ENCODE measurements at regions not wholly inside any gene's neighbourhood (a gene's known extent, or its start where the extent isn't known, plus 50 kb on each side); places are given as distances from the start of the nearest gene placed in this dataset.
"Not testable (repeated sequence)": the region's sequence is repeated elsewhere in the genome, so short reads cannot be mapped to it uniquely, and the experiment has no call there.

DNA sequence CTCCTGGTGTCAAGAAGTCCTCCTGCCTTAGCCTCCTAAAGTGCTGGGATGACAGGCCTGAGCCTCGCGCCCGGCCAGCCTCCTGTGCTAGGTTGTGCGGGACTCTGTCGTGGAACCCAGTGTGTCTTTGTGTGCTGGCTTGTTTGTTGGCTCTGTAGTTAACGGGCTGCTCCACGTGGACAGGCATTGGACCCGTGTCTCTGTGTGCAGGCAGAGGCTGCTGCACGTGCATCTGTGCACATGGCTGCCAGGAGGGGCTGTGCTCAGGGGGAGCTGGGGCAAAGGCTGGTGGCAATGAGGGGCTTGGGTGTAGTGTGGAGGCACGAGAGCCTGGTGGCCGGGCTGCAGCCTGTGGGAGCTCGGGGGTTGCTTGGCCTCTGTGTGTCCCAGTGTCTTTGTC is 121.3 kb upstream of the ALDH3B2 start:
- no peak overlapping the region for H3K27ac ChIP-seq (ENCODE audit: low read depth in 2 of 2, low read length in 2 of 2)
- H3K27me3 ChIP-seq (ENCODE audit: control insufficient read depth in 2 of 2, insufficient read depth in 2 of 2, low read length in 2 of 2) = no peaks in the 10 kb centered on the region
- H3K4me3 ChIP-seq (ENCODE audit: low read length in 2 of 2) = no peak overlapping the region
- H3K9ac ChIP-seq (ENCODE audit: low read depth in 1 of 2, low read length in 2 of 2) = no peak overlapping the region
- no peaks in the 10 kb centered on the region for H3K36me3 ChIP-seq (ENCODE audit: control insufficient read depth in 2 of 2, insufficient read depth in 2 of 2, low read length in 2 of 2)
- no peaks in the 10 kb centered on the region for H3K9me3 ChIP-seq (ENCODE audit: control insufficient read depth in 2 of 2, low read length in 2 of 2)
- no peaks in the 10 kb centered on the region for H3K4me1 ChIP-seq (ENCODE audit: control insufficient read depth in 2 of 2, insufficient read depth in 2 of 2, low read length in 2 of 2)

GRCh38 chr11:67793750-67794149 is 119.3 kb upstream of the ALDH3B2 start:
- H3K36me3 ChIP-seq (ENCODE audit: control insufficient read depth in 2 of 2, insufficient read depth in 2 of 2, low read length in 2 of 2); H3K27me3 ChIP-seq (ENCODE audit: control insufficient read depth in 2 of 2, insufficient read depth in 2 of 2, low read length in 2 of 2); H3K27ac ChIP-seq (ENCODE audit: low read depth in 2 of 2, low read length in 2 of 2); H3K4me1 ChIP-seq (ENCODE audit: control insufficient read depth in 2 of 2, insufficient read depth in 2 of 2, low read length in 2 of 2); H3K9ac ChIP-seq (ENCODE audit: low read depth in 1 of 2, low read length in 2 of 2); H3K9me3 ChIP-seq (ENCODE audit: control insufficient read depth in 2 of 2, low read length in 2 of 2); H3K4me3 ChIP-seq (ENCODE audit: low read length in 2 of 2): not testable (repeated sequence)

DNA sequence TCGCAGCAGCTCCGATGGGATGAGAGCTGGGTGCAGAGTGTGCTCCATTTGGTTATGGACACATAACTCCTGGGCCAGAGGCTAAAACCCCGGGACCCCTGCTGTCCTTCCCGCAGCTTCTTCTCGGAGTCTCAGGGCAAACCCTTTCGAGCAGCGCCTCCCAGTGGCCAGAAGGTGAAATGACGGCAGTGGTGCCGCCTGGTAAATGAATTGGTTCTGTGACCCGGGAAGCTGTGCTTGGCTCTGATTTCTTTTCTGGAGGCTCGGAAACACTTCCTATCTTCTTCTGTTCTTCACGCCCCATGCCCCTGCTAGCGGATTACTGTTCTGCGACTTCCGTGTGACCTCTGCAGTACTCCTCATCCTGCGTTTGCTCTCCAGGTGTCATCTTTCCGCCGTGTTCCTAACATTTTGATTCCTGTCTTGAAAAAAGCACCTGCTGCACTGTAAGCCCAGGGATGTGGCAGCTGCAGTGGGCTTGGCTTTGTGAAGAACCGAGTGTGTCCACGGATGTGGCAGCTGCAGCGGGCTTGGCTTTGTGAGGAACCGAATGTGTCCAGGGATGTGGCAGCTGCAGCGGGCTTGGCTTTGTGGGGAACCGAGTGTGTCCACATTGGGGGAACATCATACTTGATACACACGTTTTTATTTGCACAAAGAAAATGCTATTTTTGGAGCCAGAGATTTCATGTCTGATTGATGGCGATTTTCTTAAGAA is 118.0 kb upstream of the ALDH3B2 start:
- H3K36me3 ChIP-seq (ENCODE audit: control insufficient read depth in 2 of 2, insufficient read depth in 2 of 2, low read length in 2 of 2); H3K4me1 ChIP-seq (ENCODE audit: control insufficient read depth in 2 of 2, insufficient read depth in 2 of 2, low read length in 2 of 2); H3K27ac ChIP-seq (ENCODE audit: low read depth in 2 of 2, low read length in 2 of 2); H3K27me3 ChIP-seq (ENCODE audit: control insufficient read depth in 2 of 2, insufficient read depth in 2 of 2, low read length in 2 of 2); H3K4me3 ChIP-seq (ENCODE audit: low read length in 2 of 2); H3K9me3 ChIP-seq (ENCODE audit: control insufficient read depth in 2 of 2, low read length in 2 of 2); H3K9ac ChIP-seq (ENCODE audit: low read depth in 1 of 2, low read length in 2 of 2): not testable (repeated sequence)

- not testable (repeated sequence) for H3K4me1 ChIP-seq (ENCODE audit: control insufficient read depth in 2 of 2, insufficient read depth in 2 of 2, low read length in 2 of 2); H3K36me3 ChIP-seq (ENCODE audit: control insufficient read depth in 2 of 2, insufficient read depth in 2 of 2, low read length in 2 of 2); H3K27me3 ChIP-seq (ENCODE audit: control insufficient read depth in 2 of 2, insufficient read depth in 2 of 2, low read length in 2 of 2); H3K9ac ChIP-seq (ENCODE audit: low read depth in 1 of 2, low read length in 2 of 2); H3K4me3 ChIP-seq (ENCODE audit: low read length in 2 of 2); H3K9me3 ChIP-seq (ENCODE audit: control insufficient read depth in 2 of 2, low read length in 2 of 2); H3K27ac ChIP-seq (ENCODE audit: low read depth in 2 of 2, low read length in 2 of 2)
Measured at GRCh38 chr11:67791598-67792170, 117.3 kb upstream of the ALDH3B2 start.

GRCh38 chr11:67788341-67788695 is 113.9 kb upstream of the ALDH3B2 start:
- Histone ChIP-seq H3K9ac (ENCODE audit: low read depth in 1 of 2, low read length in 2 of 2) (peak overlapping the region in 1 of 2 donors; percentile 33), H3K27ac (ENCODE audit: low read depth in 2 of 2, low read length in 2 of 2) (peak overlapping the region; percentile 16 to 68)
- not testable (repeated sequence) for H3K9me3 ChIP-seq (ENCODE audit: control insufficient read depth in 2 of 2, low read length in 2 of 2); H3K36me3 ChIP-seq (ENCODE audit: control insufficient read depth in 2 of 2, insufficient read depth in 2 of 2, low read length in 2 of 2); H3K4me1 ChIP-seq (ENCODE audit: control insufficient read depth in 2 of 2, insufficient read depth in 2 of 2, low read length in 2 of 2); H3K4me3 ChIP-seq (ENCODE audit: low read length in 2 of 2); H3K27me3 ChIP-seq (ENCODE audit: control insufficient read depth in 2 of 2, insufficient read depth in 2 of 2, low read length in 2 of 2)

- not testable (repeated sequence) for H3K4me1 ChIP-seq (ENCODE audit: control insufficient read depth in 2 of 2, insufficient read depth in 2 of 2, low read length in 2 of 2); H3K4me3 ChIP-seq (ENCODE audit: low read length in 2 of 2); H3K36me3 ChIP-seq (ENCODE audit: control insufficient read depth in 2 of 2, insufficient read depth in 2 of 2, low read length in 2 of 2); H3K9me3 ChIP-seq (ENCODE audit: control insufficient read depth in 2 of 2, low read length in 2 of 2); H3K27me3 ChIP-seq (ENCODE audit: control insufficient read depth in 2 of 2, insufficient read depth in 2 of 2, low read length in 2 of 2)
- H3K27ac ChIP-seq (ENCODE audit: low read depth in 2 of 2, low read length in 2 of 2) = peak overlapping the region; percentile 16 to 68
- H3K9ac ChIP-seq (ENCODE audit: low read depth in 1 of 2, low read length in 2 of 2) = peak overlapping the region in 1 of 2 donors; percentile 33
Measured at GRCh38 chr11:67787681-67788340, 113.4 kb upstream of the ALDH3B2 start.

DNA sequence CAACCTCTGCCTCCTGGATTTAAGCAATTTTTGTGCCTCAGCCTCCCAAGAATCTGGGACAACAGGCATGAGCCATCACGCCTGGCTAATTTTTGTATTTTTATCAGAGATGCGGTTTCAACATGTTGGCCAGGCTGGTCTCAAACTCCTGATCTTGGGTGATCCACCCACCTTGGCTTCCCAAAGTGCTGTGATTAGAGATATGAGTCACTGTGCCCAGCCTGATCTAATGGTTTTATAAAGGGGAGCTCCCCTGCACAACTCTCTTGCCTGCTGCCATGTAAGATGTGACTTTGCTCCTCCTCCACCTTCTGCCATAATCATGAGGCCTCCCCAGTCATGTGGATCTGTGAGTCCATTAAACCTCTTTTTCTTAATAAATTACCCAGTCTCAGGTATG is 107.5 kb upstream of the ALDH3B2 start:
- not testable (repeated sequence) for H3K27me3 ChIP-seq (ENCODE audit: control insufficient read depth in 2 of 2, insufficient read depth in 2 of 2, low read length in 2 of 2); H3K27ac ChIP-seq (ENCODE audit: low read depth in 2 of 2, low read length in 2 of 2); H3K36me3 ChIP-seq (ENCODE audit: control insufficient read depth in 2 of 2, insufficient read depth in 2 of 2, low read length in 2 of 2); H3K9ac ChIP-seq (ENCODE audit: low read depth in 1 of 2, low read length in 2 of 2); H3K4me1 ChIP-seq (ENCODE audit: control insufficient read depth in 2 of 2, insufficient read depth in 2 of 2, low read length in 2 of 2); H3K9me3 ChIP-seq (ENCODE audit: control insufficient read depth in 2 of 2, low read length in 2 of 2); H3K4me3 ChIP-seq (ENCODE audit: low read length in 2 of 2)

- H3K4me1 ChIP-seq (ENCODE audit: control insufficient read depth in 2 of 2, insufficient read depth in 2 of 2, low read length in 2 of 2); H3K9me3 ChIP-seq (ENCODE audit: control insufficient read depth in 2 of 2, low read length in 2 of 2); H3K27me3 ChIP-seq (ENCODE audit: control insufficient read depth in 2 of 2, insufficient read depth in 2 of 2, low read length in 2 of 2): not testable (repeated sequence)
Measured at GRCh38 chr11:67781506-67781905, 107.1 kb upstream of the ALDH3B2 start.

DNA sequence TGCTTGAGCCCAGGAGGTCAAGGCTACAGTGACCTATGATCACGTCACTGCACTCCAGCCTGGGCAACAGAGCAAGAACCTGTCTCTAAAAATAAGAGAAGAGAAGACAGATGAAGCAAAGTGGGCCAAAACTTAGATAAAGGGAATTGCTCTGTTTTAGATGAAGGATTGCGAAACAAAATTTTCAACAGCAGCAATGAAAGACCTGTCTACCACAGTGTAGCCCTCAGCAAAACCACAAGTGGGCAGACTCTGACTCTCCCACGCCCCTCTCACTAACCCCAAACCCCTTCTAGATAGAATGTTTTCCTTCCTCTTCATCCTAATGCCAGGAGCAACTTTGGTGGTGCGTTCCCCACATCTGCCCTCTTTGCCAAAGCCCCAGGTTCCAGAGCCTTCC is 105.6 kb upstream of the ALDH3B2 start:
- Histone ChIP-seq H3K4me1 (ENCODE audit: control insufficient read depth in 2 of 2, insufficient read depth in 2 of 2, low read length in 2 of 2) (no peaks in the 10 kb centered on the region), H3K9me3 (ENCODE audit: control insufficient read depth in 2 of 2, low read length in 2 of 2) (no peaks in the 10 kb centered on the region), H3K27me3 (ENCODE audit: control insufficient read depth in 2 of 2, insufficient read depth in 2 of 2, low read length in 2 of 2) (no peaks in the 10 kb centered on the region), H3K36me3 (ENCODE audit: control insufficient read depth in 2 of 2, insufficient read depth in 2 of 2, low read length in 2 of 2) (no peaks in the 10 kb centered on the region), H3K27ac (ENCODE audit: low read depth in 2 of 2, low read length in 2 of 2) (no peak overlapping the region), H3K9ac (ENCODE audit: low read depth in 1 of 2, low read length in 2 of 2) (no peak overlapping the region), H3K4me3 (ENCODE audit: low read length in 2 of 2) (no peak overlapping the region)

More at GRCh38 chr11:67781506-67781905, 107.1 kb upstream of the ALDH3B2 start:
- not testable (repeated sequence) for H3K36me3 ChIP-seq (ENCODE audit: control insufficient read depth in 2 of 2, insufficient read depth in 2 of 2, low read length in 2 of 2); H3K4me3 ChIP-seq (ENCODE audit: low read length in 2 of 2); H3K9ac ChIP-seq (ENCODE audit: low read depth in 1 of 2, low read length in 2 of 2); H3K27ac ChIP-seq (ENCODE audit: low read depth in 2 of 2, low read length in 2 of 2)

GRCh38 chr11:67779189-67779875 is 104.9 kb upstream of the ALDH3B2 start:
- not testable (repeated sequence) for H3K9ac ChIP-seq (ENCODE audit: low read depth in 1 of 2, low read length in 2 of 2); H3K36me3 ChIP-seq (ENCODE audit: control insufficient read depth in 2 of 2, insufficient read depth in 2 of 2, low read length in 2 of 2); H3K9me3 ChIP-seq (ENCODE audit: control insufficient read depth in 2 of 2, low read length in 2 of 2); H3K4me1 ChIP-seq (ENCODE audit: control insufficient read depth in 2 of 2, insufficient read depth in 2 of 2, low read length in 2 of 2); H3K27ac ChIP-seq (ENCODE audit: low read depth in 2 of 2, low read length in 2 of 2); H3K27me3 ChIP-seq (ENCODE audit: control insufficient read depth in 2 of 2, insufficient read depth in 2 of 2, low read length in 2 of 2); H3K4me3 ChIP-seq (ENCODE audit: low read length in 2 of 2)
